HG02885 (cell line): ENCODE measurements at regions not wholly inside any gene's neighbourhood (a gene's known extent, or its start where the extent isn't known, plus 50 kb on each side); places are given as distances from the start of the nearest gene placed in this dataset.
"Not testable (repeated sequence)": the region's sequence is repeated elsewhere in the genome, so short reads cannot be mapped to it uniquely, and the experiment has no call there.

Experiments
- ATAC-seq: cut with Tn5 transposase; IDR thresholded peaks from one replicate; pipeline ENCODE4 v1.9.1; 2021; ENCODE audit warnings: mild to moderate bottlenecking; ENCODE audit not compliant: unreplicated experiment, poor library complexity

DNA sequence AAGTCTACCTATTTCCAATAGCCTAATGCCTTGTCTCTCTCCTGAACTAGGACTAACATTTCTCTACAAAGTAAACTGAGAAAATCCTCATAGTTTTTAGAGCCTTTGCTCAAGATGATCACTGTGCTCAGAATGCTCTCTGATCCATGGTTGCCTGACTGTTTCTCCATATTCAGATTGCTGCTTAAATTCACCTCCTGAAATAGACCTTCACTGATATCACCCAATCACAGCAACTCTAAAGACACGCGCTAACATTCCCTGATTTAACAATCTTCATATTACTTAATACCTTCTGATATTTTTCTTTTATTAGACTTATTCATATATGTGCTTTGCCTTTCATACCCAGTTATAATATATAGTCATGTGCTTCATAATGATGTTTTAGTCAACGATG is 148.9 kb upstream of the SP4 start:
- no peak for ATAC-seq

DNA sequence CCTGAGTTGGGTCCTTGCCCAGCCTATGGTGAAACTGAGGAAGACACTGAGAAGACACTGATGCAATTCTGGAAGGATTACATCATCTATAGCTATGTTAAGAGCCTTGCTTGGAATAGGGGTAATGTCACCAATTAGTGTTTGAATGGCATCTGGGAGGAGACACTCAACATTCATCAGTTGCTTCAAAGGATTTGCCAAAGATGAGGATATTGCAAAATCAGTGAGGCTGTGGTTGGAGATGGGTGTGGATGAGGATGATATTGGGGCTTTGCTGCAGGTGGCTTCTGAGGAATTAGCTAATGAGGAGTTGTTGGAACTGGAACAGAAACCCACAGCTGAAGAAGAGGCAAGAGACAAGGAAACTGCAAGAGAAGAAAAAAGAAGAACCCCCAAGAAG is 146.7 kb upstream of the SP4 start:
- ATAC-seq, result no peak

DNA sequence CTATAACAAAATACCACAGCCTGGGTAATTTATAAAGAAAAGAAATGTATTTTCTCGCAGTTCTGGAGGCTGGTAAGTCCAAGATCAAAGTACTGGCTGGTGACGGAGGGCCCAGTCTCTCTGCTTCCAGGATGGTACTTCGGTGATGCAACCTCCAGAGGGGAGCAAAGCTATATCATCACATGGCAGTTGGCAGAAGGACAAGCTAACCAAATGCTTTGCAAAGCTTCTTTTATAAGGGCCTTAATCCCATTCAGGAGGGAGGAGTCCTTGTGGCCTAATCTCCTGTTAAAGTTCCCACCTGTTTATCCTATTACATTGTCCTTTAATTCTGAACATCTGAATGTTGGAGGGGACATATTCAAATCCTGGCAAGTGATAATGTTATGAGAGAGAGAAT is 134.1 kb upstream of the SP4 start:
- no peak for ATAC-seq

GRCh38 chr7:21299766-21300165 is 128.1 kb upstream of the SP4 start:
- no peak for ATAC-seq

DNA sequence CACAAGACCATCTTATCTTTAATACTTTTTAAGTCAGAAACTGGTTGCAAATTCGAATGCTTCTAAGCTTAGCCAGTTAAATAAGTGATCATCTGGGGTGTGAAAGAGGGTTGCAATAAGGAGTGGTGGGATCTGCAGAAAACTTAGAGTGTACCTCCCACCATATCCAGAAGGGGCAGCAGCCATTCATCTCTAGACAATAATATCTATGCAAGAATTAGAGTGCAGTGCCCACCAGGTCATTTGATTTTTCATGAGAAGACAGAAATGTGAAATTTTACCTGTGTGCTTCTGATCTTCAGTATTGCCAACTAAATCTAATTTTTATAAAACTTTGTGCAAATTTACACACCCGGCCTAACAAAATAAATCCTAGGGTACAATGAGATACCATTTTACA is 127.2 kb upstream of the SP4 start:
- ATAC-seq, result no peak

DNA sequence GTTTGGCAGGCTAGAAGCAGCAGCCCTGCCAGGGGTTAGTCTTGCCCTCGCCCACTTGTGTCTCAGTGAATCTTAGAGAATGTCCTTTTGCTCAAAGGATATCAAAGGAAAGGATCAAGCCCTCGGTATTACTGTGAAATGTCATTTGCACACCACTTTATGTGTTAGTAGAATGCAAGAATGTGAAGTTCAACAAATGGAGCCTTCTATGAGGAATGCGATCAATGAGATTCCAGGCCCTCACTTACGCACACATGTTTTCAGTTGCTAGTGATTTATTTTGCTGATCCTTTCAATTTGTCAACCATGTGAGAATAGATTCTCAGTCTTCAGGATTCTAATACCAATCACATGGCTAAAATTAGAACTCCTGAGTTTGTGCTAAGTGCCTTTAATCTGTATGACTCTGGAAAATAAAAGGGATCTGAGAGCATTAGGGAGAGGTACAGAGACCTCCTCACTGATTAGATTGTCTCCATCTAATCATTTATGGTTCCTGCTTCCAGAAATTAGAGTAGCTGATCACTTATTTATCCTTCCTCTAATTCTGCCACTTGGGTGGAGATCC is 123.0 kb upstream of the SP4 start:
- no peak for ATAC-seq

DNA sequence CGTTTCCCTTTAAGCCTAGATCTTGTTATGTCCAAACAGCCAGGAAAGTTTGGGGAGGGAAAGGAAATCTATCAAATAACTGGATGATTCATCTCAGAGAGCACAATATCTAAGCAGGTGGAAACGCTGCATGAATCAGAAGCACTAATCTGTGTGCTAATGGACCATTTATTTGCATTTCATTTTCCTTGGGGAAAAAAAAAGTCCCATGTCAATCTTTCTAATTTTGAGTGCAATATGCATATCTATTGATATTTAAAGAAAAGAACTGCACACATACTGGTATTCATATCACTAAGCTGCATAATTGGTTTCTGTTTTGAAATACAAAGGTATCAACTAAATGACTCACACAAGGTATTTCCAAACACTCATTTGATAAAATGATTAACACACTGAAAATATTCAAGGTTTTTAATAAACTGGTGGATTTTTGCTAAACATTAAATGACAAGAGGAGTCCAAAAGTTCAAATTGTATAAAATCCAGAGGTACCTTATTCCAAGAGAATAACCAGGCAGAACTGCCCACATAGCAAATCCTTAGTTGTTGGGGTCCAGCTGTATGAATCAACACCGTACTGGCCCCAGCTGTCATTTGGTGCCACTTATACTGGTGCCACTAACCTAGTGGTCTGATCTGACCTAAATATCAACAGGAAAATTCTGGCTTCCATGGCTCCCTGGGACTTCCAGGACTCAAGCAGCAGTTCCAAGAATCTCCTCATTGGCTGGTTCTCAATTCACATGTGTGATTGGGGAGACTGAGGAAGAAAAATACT is 122.2 kb upstream of the SP4 start:
- ATAC-seq, result no peak

GRCh38 chr7:21314954-21315353 is 112.9 kb upstream of the SP4 start:
- no peak for ATAC-seq

GRCh38 chr7:21317966-21318915 is 109.6 kb upstream of the SP4 start:
- ATAC-seq, result no peak

- no peak for ATAC-seq
Observed at GRCh38 chr7:21318916-21319270, 109.0 kb upstream of the SP4 start.

GRCh38 chr7:21326241-21326640 is 101.6 kb upstream of the SP4 start:
- no peak for ATAC-seq

DNA sequence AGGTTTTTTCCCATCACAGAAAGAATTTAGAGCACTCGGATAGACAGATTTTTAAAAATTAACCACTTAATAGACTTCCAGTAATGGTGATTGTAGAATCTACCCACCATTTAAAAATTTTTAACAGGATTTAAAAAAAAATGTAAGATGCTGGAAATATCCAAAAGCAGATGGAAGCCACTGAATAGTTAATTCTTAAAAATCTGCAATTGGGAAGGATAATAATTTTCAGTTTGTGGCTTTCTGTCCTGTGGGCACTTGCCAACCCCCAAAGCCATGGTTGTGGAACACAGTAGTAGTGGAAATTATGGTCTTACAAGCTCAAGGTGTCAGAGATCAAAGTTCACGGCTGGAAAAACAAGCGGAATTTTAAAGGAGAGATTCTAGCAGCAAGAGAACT is 101.0 kb upstream of the SP4 start:
- ATAC-seq, result no peak

DNA sequence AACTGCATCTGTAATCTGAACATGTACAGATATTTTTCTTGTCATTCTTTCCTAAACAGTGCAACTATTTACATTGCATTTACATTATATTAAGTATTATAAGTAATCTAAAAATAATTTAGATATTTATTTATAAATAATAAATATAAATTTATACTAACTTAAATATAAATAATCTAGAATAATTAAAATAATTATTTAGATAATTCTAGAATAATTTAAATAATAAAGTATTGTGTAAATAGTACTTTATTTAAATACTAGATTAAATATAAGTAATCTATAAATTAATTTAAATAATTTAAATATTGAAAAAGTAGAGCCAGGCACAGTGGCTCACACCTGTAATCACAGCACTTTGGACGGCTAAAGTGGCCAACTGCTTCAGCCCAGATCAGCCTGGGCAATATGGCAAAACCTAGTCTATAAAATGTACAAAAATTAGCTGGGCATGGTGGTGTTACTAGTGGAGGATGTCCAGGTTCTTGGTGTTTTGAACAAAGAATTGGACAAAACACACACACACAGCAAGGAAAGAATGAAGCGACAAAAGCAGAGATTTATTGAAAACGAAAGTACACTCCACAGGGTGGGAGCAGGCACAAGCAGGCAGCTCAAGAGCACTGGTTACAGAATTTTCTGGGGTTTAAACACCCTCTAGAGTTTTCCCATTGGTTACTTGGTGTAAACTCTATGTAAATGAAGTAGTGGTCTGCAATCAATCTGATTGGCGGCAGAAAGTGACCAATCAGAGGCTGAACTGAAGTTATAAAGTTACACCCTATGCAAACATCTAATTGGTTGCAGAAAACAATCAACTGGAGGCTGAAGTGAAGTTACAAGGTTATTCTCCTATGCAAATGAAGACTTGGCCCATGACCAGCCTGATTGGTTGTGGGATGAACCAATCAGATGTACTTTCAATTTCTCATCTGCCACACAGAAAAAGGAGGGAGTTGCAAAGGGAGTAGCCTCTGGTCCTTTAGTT is 100.2 kb upstream of the SP4 start:
- no peak for ATAC-seq

DNA sequence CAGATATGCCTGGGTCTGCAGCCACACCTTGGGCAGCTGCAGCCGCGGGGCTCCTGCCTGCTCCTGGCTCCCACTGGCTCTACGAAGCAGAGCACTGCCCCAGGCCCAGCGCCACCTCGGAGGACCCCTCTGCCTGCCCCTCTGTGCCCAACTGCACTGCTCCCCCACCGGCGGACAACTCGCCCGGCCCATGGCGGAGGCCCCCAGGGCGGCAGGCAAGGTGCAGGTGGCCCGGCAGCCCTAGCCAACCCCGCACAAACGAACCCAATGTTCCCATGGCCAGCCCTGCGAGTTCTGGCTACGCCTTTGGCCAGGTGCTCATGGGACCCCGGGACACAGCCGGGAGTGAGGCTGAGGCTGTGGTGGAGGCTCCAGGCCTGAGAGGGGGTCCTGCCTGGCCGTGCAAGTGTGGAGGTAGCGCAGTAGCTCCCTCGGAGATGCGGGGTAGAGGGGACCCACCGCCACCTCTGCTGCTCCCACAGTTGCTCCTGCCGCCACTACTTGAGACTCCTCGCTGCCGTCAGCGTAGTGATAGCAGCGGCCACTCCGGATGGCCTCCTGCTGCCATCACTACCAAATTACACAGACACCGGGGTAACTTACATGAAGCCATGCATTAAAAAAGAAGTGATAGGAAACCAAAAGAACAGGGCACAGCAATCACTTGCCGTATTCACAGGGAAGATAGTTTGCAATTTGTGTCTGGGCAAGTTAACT is 97.3 kb upstream of the SP4 start:
- ATAC-seq, result no peak

DNA sequence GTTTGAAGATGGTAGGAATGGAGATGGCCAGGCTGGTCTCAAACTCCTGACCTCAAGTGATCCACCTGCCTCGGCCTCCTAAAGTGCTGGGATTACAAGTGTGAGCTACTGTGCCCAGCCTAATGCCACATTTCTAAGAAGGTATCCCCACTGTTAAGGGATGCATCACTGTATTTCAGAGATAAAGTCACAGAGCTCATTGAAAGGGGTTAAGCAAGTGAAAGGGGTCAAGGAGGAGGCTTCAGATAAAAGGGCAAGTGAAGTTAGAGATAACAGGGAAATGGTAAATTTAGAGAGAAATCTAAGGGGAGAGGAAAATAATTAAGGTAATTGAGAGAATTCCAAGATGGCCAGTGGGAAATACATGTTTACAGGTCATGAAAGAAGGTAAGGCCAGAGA is 93.0 kb upstream of the SP4 start:
- ATAC-seq, result no peak

- ATAC-seq, result no peak
Observed at GRCh38 chr7:21336743-21337142, 91.1 kb upstream of the SP4 start.

GRCh38 chr7:21338728-21339164 is 89.1 kb upstream of the SP4 start:
- ATAC-seq, result no peak

GRCh38 chr7:21344900-21345299 is 83.0 kb upstream of the SP4 start:
- ATAC-seq, result not testable (repeated sequence)

DNA sequence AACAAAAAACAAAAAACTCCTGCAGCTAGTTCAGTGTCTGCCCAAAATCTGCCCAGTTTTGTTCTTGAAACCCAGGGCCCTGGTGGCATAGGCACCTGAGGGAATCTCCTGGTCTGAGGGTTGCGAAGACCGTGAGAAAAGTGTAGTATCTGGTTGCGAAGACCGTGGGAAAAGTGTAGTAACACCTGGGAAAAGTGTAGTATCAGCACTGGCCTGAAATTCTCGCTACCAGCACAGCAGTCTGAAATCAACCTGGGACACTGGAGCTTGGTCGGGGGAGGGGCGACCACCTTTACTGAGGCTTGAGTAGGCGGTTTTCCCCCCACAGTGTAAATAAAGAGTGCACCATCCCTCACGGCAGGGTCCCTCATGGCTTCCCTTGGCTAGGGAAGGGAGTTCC is 82.5 kb upstream of the SP4 start:
- no peak for ATAC-seq
